CD4-positive, alpha-beta memory T cell (primary cell): ENCODE measurements at regions not wholly inside any gene's neighbourhood (a gene's known extent, or its start where the extent isn't known, plus 50 kb on each side); places are given as distances from the start of the nearest gene placed in this dataset.

Experiments used
- CTCF ChIA-PET: fragments of 350-600 bp; sonication (Branson Sonifier 250); formaldehyde crosslinking; loops from one replicate; lab custom pipeline; 2021; ENCODE audit warnings: inconsistent platforms; ENCODE audit not compliant: partially characterized antibody; lab: Charles Lee
- POLR2A ChIA-PET: fragments of 350-600 bp; sonication (Branson Sonifier 250); formaldehyde crosslinking; loops from one replicate; lab custom pipeline; 2021; ENCODE audit not compliant: partially characterized antibody; lab: Charles Lee
- DNase-seq, 5 donors: peaks; one replicate each; pipeline versions ENCODE4 v3.0.0 to v3.0.0-alpha.2; 2020 to 2022; ENCODE audit warnings: mixed read lengths in 1 of 5
- H3K27ac ChIP-seq: one replicate; pipeline ENCODE4 v1.7.0; 2013; ENCODE audit warnings: low read depth, low read length
- H3K27me3 ChIP-seq: 2 replicates; pipeline ENCODE4 v1.7.0; 2013; ENCODE audit warnings: mild to moderate bottlenecking, low read length, moderate library complexity; ENCODE audit not compliant: insufficient read depth
- H3K36me3 ChIP-seq: 2 replicates; pipeline ENCODE4 v1.7.0; 2013; ENCODE audit warnings: mild to moderate bottlenecking, low read length, moderate library complexity; ENCODE audit not compliant: insufficient read depth
- H3K4me1 ChIP-seq: 2 replicates; pipeline ENCODE4 v1.7.0; 2013; ENCODE audit warnings: mild to moderate bottlenecking, low read length, moderate library complexity; ENCODE audit not compliant: insufficient read depth
- H3K4me3 ChIP-seq, 2 donors: one replicate each; pipeline ENCODE4 v1.7.0; 2013; ENCODE audit warnings: low read length in 2 of 2, mild to moderate bottlenecking in 1 of 2
- H3K9me3 ChIP-seq, 2 donors: one replicate each; pipeline ENCODE4 v1.7.0; 2013; ENCODE audit warnings: low read length in 2 of 2, control low read depth in 1 of 2; ENCODE audit not compliant: control insufficient read depth in 1 of 2
- H3K27ac Mint-ChIP-seq, 7 donors: one replicate each; pipeline ENCODE4 v1.8.0; 2020 to 2021; ENCODE audit warnings: mixed read lengths in 7 of 7, mild to moderate bottlenecking in 6 of 7, inconsistent platforms in 3 of 7, moderate library complexity in 3 of 7
- H3K27me3 Mint-ChIP-seq, 2 donors: one replicate each; pipeline ENCODE4 v1.8.0; 2020 to 2021; ENCODE audit warnings: mixed read lengths in 2 of 2
- H3K36me3 Mint-ChIP-seq, 2 donors: one replicate each; pipeline ENCODE4 v1.8.0; 2020 to 2021; ENCODE audit warnings: mixed read lengths in 2 of 2, inconsistent platforms in 1 of 2, mild to moderate bottlenecking in 1 of 2
- H3K4me1 Mint-ChIP-seq, 4 donors: one replicate each; pipeline ENCODE4 v1.8.0; 2020 to 2021; ENCODE audit warnings: mixed read lengths in 4 of 4, mild to moderate bottlenecking in 1 of 4
- H3K4me3 Mint-ChIP-seq, 8 donors: one replicate each; pipeline ENCODE4 v1.8.0; 2020 to 2021; ENCODE audit warnings: mixed read lengths in 8 of 8, mild to moderate bottlenecking in 7 of 8, moderate library complexity in 6 of 8, inconsistent platforms in 3 of 8
- H3K9me3 Mint-ChIP-seq, 8 donors: one replicate each; pipeline ENCODE4 v1.8.0; 2020 to 2021; ENCODE audit warnings: mixed read lengths in 8 of 8, mild to moderate bottlenecking in 5 of 8, inconsistent platforms in 3 of 8, moderate library complexity in 1 of 8
- intact Hi-C: fragments of 100-400 bp; cut with micrococcal nuclease; formaldehyde crosslinking; loops from one replicate; pipeline ENCODE4 v1.15.1; 2023

DNA sequence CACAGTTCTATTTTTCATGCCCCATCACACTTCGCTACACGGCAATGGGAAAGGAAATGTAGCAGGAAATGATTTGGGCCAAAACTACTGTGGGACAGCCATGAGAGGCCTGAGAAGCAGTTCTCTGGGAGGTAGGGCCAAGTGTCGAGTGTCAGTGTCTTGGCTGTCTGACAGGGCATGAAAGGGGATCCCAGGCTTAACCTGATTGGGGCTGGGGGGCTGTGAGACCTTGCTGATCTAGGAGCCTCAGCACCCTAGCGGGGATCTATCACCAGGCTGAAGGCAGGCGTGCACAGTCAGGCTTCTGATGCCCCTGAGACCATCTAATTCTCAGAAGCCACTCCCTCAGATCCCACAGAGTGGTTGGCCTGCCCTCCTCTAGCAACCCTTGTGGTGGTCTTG, 58.2 kb upstream of the SLC25A13 start:
- Histone ChIP-seq H3K27ac (no peak overlapping the region), H3K36me3 (no peaks in the 10 kb centered on the region), H3K27me3 (no peaks in the 10 kb centered on the region), H3K4me1 (no peaks in the 10 kb centered on the region), H3K4me3 (no peak overlapping the region), H3K9me3 (no peaks in the 10 kb centered on the region)
- ChIA-PET POLR2A (no interaction called here), CTCF (no interaction called here)
- H3K9me3 Mint-ChIP-seq = no peaks in the 10 kb centered on the region
- H3K4me1 Mint-ChIP-seq = no peaks in the 10 kb centered on the region
- H3K27ac Mint-ChIP-seq = no peak overlapping the region
- DNase-seq = no peak
- peaks cover 5 to 10% of the 10 kb centered on the region in 2 donors for H3K27me3 Mint-ChIP-seq
- no peak overlapping the region for H3K4me3 Mint-ChIP-seq
- intact Hi-C loops = no loop called here
- no peaks in the 10 kb centered on the region for H3K36me3 Mint-ChIP-seq

DNA sequence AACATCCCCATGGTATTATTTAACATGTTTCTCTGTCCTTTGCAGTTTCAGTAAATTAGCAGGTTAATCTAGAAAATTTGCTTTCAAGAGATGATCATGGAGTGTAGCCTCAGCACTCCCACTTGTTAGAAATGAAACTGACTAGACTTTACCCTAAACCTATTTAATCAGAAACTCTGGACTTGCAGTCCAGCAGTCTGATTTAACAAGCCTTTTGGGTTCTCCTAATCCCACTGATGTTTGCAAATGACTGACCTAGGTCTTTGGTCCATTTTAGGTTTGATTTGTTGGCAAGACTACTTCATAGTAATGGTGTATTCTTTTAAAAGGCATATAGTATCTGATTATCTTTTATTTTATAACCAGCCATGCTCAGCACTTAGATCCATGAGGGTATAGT, 55.5 kb upstream of the SLC25A13 start:
- CTCF ChIA-PET = no interaction called here

More for the DNA sequence above, 55.5 kb upstream of the SLC25A13 start:
- Histone ChIP-seq H3K36me3 (no peaks in the 10 kb centered on the region), H3K4me1 (no peaks in the 10 kb centered on the region), H3K27ac (no peak overlapping the region), H3K27me3 (no peaks in the 10 kb centered on the region), H3K9me3 (no peaks in the 10 kb centered on the region), H3K4me3 (no peak overlapping the region)
- DNase-seq = no peak
- H3K9me3 Mint-ChIP-seq = peaks cover 0 to 4% (median 0%) of the 10 kb centered on the region in 8 donors
- H3K27ac Mint-ChIP-seq = no peak overlapping the region
- no peak overlapping the region for H3K4me3 Mint-ChIP-seq
- no peaks in the 10 kb centered on the region for H3K4me1 Mint-ChIP-seq
- intact Hi-C loops = no loop called here
- peaks cover 0 to 12% of the 10 kb centered on the region in 2 donors for H3K27me3 Mint-ChIP-seq
- no peaks in the 10 kb centered on the region for H3K36me3 Mint-ChIP-seq
- POLR2A ChIA-PET = no interaction called here
